Stimulated activated CD4-positive, alpha-beta T cell treated with anti-CD3 and anti-CD28 coated beads, Interleukin-2, amount 100 ng/mL, for 48 hours (primary cell): ENCODE measurements at regions not wholly inside any gene's neighbourhood (a gene's known extent, or its start where the extent isn't known, plus 50 kb on each side); places are given as distances from the start of the nearest gene placed in this dataset.
"Not testable (repeated sequence)": the region's sequence is repeated elsewhere in the genome, so short reads cannot be mapped to it uniquely, and the experiment has no call there.

ENCODE experiments used
- DNase-seq, 2 donors: peaks; one replicate each; pipeline ENCODE4 v3.0.0-alpha.2; 2020

DNA sequence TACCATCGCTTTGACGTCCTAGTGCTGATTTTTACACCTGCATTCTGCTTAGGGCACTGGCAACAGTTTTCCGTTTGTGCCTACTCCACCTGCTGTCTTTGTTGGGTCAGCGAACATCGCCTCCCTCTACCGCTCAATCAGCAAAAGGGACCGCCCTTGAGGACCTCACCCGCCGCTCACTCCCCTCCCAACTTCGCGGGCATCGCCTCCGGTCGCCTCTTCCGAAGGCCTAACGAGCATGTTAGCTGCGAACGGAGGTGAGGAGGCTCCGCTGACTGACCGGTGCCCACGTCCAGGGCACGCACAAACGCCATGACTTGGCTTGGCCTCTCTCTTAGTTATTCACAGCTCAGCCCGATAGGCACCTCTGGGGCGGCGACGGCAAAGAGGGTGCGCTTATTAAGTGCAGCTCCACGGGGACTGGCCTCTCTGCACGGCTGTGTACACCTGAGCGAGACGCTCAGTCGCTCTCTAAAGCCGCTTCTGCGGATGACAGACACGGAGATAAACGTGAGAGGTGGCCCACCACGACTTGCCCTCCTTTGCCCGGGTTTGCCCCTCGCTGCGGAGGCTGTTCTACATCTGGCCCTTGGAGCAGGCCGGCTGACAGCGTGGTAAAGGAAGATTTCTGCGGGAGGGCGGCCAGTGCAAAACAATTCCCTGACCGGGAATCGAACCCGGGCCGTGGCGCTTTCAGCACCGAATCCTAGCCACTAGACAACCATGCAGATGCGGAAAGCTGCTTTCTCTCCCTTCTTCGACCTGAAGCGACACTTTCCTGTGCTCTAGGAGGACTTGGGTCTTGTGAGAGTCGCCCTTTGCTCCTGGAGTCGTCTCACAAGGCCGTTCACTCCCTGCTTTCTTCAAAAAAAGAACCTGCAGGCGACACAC, 81.6 kb upstream of the FCGR1A start:
- not testable (repeated sequence) for DNase-seq

DNA sequence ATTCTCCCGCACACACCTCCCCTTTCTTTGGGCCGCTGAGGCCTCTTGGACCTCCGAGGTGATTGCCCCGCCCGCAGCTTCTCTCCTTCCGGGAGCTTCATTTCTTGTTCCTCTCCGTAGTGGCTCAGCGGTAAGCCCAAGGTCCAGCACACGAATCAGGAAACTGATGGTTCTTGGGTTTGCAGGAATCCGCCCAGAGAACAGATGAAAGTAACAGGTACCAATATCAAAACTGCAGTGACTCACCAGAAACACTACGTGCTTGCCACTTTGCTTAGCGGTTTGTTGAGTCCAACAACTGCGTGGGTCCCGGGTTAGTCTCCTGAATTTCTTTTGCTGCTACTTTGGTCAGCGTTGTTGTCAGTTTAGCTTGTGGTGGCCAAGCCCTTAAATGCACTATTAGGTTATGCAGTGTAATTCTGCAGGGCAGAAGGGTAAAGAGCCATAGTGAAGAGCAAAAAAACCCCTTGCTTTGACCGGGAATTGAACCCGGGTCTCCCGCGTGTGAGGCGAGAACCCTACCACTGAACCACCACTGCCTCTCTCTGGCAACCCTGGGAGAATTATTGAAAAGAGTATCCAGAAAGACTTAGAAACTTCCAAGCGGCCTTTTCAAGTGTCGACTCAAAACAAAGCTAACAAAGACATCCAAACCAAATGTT, 74.2 kb upstream of the FCGR1A start:
- DNase-seq, result peak; percentile 51 to 74

DNA sequence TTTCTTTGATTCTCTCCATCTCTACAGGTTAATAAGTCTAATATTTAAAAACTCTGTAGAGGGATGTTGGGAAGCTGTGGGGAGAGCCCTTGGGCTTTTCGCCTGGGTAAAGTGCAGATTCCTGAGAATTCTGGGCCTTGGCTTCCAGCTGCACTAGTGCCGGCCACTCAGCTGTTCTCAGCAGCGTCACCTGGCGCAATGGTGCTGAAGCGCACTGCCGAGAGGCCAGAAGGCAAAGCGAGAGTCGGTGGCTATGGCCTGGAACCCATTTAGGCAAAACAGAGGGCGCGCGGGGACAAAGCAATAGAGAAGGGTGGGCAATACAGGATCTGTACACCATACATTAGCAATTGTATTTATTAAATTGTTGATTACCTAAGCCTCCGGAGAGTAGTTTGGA, 70.8 kb upstream of the FCGR1A start:
- DNase-seq, result not testable (repeated sequence)

DNA sequence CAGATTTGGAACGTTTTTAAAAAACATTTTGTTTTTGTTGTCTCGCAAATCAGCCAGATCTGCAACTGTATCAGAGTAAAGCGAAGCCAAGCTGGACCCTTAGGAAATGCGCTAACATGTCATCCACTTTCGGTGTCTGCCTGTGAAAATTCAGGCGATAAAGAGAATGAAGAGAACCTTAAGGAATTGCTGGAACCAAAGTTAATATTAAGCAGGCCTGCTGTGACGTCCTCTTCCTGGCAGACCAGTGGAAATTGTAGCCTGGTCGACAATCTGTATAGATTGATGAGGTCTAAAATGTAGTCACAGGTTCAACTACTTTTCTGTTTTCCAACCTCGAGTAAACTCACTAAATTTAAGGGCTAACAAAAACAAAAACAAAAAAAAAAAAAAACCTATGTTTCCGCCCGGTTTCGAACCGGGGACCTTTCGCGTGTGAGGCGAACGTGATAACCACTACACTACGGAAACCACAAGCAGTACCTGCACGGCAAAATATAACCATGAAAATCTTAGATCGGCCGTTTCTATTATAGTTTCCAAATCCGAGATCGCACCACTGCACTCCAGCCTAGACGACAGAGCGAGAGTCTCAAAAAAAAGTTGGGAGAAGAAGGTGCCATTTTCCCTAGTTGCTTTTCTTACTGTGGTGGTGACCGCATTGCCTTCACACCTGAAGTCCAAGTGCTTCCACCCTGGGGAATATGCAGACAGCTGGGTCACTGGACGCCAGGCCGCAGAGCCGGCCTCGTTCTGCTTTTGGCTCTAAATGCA, 70.2 kb upstream of the FCGR1A start:
- peak; percentile 43 to 65 for DNase-seq

DNA sequence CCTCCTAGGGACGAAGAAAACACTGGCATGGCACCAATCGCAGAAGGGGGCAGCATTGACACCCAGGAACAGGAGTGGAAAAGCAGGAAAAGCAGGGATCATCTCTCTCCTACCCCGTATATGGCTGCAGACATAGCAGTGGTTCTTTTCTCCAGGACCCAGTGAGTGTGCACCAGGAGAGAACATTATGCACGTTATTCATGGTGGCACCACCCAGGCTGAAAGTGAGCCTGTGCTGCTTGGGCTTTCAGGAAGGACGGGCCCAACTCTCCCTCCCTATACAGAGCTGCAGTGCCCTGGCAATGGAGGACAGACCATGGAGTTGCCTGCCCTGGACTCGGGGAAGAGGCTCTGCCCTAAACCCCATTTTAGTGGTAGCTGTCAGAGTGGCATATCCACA, 69.0 kb upstream of the FCGR1A start:
- DNase-seq, result not testable (repeated sequence)

DNA sequence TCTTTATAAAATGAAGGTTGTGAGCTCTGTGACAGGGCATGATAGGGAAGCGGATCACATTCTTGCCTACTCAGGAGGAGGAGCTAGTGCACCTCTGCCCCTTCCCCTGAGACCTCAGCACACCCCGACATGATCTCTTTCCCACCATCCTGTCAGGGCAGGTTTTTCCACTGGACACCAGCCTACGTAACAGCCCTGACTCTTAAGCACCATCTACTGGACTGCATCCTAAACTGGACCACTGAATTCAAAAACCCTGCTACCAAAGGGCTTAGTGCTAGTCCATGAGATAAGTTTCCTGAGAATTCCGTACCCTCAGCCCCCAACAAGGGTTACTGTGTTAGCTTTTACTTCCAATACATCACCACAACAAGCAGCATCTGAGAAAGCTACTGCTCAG, 68.5 kb upstream of the FCGR1A start:
- DNase-seq, result not testable (repeated sequence)

DNA sequence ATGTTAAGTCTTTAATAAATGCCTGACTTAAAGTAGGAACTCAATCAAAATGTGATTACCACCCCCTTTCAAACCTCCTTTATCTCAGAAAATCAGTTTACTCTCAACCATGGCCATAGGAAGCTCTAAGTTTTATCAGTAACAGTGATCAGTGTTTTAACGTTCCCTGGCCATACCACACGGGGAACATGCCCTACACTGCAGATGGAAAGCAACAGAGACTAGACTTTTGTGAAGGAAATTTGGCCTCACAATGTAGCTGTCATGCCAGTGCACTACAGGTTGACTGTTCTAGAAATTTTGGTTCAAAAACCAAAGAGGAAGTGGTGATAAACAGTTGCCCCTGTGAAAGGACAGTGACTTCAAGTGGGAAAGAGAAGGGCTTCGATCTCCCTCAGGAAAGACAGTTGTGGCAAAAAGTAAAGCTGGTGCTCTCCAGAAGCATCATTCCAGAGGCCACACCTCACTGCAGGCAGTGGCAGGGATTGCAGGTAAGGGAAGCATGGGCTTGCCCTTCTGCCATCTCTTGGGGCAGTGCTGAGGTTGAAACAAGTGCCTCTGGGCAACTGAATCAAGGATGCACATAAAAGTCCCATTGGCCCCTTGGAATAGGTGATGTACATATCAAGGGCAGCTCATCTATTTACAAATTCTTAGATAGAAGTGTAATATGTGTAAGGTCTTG, 57.7 kb upstream of the FCGR1A start:
- DNase-seq, result not testable (repeated sequence)

DNA sequence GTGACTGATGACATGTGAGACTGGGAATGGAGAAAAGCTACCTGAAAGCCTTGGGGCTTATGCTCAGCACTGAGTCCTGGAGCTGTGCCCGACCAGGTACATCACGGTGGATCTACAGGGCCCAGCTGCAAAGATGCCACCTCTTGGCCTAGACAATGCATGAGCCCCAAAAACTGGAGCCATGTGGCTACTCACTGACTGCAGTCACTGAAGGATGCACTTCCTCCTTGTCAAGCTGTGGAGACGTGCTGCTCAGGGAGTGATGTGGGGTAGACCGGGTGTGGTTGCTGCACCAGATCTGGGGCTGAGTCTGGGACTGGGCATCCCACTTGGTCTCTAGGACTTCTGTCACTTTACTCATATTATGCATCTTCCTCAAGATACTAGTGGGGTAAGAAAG, 55.8 kb upstream of the FCGR1A start:
- not testable (repeated sequence) for DNase-seq

DNA sequence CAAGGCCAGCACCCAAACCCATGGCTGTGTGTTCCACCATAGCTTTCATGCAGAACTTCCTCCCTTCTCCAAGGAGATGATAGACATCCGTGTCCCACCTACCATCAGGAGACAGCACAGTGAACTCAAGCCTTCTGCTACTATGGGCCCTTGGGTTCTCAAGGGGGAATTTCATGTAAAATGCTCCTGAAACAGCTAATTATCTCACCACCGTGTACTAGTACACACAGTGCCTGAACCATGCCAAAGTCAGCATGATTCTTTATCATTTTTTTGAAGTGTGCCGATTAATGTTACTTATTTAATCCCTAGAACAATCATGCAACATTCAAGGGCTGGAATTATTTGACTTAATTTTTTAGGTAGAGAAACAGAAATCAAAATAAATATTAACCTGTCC, 53.9 kb upstream of the FCGR1A start:
- DNase-seq, result not testable (repeated sequence)
